K562 (cell line): ENCODE measurements at regions not wholly inside any gene's neighbourhood (a gene's known extent, or its start where the extent isn't known, plus 50 kb on each side); places are given as distances from the start of the nearest gene placed in this dataset.

Experiments
- ETS2 ChIP-seq: IDR thresholded peaks from 2 replicates; pipeline ENCODE4 v1.6.1; 2016; ENCODE audit warnings: borderline replicate concordance, missing genetic modification characterization, mild to moderate bottlenecking, moderate library complexity, missing compliant biosample characterization; ENCODE audit not compliant: poor library complexity, severe bottlenecking
- SRSF9 ChIP-seq: fragments of 200-400 bp; formaldehyde crosslinking; IDR thresholded peaks from 2 replicates; pipeline ENCODE4 v1.6.1; 2017; ENCODE audit warnings: low read depth, low read length, borderline replicate concordance
- STAT5B ChIP-seq: fragments of 250-450 bp; sonication (Bioruptor Pico); IDR thresholded peaks from 2 replicates; pipeline ENCODE4 v1.8.0; 2021; ENCODE audit warnings: mild to moderate bottlenecking, inconsistent platforms
- ZNF175 ChIP-seq: fragments of 200-800 bp; sonication (Bioruptor generic); IDR thresholded peaks from 2 replicates; pipeline ENCODE4 v1.6.1; 2016; ENCODE audit warnings: low read depth, mild to moderate bottlenecking, missing genetic modification characterization, missing compliant biosample characterization
- TF ChIP-seq, protein P1 (sequence below): sonication (generic); formaldehyde crosslinking; IDR thresholded peaks from 2 replicates; pipeline ENCODE4 v1.8.0; 2022; ENCODE audit warnings: missing genetic modification reagents, mild to moderate bottlenecking, moderate library complexity, borderline replicate concordance
- TF ChIP-seq, protein P2 (sequence below): fragments of 250-450 bp; sonication (Bioruptor Pico); IDR thresholded peaks from 2 replicates; pipeline ENCODE4 v1.8.0; 2022; ENCODE audit warnings: moderate library complexity, mild to moderate bottlenecking, inconsistent platforms
- TF ChIP-seq, protein P3 (sequence below): fragments of 250-450 bp; sonication (Bioruptor Pico); IDR thresholded peaks from 2 replicates; pipeline ENCODE4 v1.5.0; 2021
- TF ChIP-seq, protein P4 (sequence below): fragments of 450-650 bp; formaldehyde crosslinking; IDR thresholded peaks from 2 replicates; pipeline ENCODE4 v1.4.0; 2022; ENCODE audit warnings: missing genetic modification characterization
- TF ChIP-seq, protein P5 (sequence below): fragments of 450-650 bp; IDR thresholded peaks from 2 replicates; pipeline ENCODE4 v1.6.1; 2016; ENCODE audit warnings: mild to moderate bottlenecking, moderate library complexity

DNA sequence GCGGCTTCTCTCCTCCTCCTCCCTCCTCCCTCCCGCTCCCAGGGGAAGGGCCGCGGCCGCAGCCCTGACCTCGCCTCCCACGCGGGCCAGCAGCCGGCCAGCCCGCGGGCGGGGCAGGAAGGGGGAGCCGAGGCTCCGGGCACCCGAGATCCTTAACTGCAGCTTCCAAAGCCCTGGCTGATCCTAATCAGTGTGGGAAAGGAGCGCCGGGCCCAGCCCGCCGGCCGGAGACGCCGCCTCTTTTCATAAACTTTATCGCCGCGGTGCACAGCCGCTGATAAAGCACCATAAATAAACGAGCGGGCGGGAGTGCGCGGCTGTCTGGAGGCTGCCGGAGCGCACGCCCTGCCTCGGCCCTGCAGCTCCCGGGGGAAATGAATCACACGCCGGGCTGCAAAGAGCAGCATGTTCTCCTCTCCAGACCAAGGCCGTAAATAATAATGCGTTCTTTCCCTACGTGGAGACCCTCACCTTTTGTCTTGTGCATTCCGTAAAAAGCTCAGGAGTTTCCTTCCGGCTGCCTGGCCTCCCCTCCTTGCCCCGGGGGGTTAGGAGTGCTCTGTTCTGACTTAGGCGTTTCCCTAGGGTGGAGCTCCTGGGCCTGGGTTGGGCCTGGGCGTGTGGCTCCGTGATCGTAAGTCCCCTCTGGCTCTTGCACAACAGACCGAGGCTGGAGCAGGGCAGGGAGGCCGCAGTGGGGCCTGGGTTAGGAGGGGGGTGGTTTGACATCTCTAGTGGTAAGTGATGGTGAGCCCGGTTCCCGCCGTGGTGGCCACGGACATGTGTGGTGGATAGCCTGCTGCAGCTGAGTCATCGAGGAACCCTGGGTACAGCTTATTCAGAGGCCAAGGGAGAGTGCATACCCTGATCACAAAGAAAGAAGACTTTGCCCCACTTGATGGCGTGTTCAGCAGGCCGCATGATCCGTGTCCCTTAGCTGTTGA lies 132.6 kb upstream of the HES1 start (continued):
- TF ChIP-seq, protein P1, sequence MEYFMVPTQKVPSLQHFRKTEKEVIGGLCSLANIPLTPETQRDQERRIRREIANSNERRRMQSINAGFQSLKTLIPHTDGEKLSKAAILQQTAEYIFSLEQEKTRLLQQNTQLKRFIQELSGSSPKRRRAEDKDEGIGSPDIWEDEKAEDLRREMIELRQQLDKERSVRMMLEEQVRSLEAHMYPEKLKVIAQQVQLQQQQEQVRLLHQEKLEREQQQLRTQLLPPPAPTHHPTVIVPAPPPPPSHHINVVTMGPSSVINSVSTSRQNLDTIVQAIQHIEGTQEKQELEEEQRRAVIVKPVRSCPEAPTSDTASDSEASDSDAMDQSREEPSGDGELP: peak; percentile 88
- TF ChIP-seq, protein P2, sequence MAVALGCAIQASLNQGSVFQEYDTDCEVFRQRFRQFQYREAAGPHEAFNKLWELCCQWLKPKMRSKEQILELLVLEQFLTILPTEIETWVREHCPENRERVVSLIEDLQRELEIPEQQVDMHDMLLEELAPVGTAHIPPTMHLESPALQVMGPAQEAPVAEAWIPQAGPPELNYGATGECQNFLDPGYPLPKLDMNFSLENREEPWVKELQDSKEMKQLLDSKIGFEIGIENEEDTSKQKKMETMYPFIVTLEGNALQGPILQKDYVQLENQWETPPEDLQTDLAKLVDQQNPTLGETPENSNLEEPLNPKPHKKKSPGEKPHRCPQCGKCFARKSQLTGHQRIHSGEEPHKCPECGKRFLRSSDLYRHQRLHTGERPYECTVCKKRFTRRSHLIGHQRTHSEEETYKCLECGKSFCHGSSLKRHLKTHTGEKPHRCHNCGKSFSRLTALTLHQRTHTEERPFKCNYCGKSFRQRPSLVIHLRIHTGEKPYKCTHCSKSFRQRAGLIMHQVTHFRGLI (CRISPR knock-in tag): no peak
- no peak for TF ChIP-seq SRSF9
- TF ChIP-seq, protein P3, sequence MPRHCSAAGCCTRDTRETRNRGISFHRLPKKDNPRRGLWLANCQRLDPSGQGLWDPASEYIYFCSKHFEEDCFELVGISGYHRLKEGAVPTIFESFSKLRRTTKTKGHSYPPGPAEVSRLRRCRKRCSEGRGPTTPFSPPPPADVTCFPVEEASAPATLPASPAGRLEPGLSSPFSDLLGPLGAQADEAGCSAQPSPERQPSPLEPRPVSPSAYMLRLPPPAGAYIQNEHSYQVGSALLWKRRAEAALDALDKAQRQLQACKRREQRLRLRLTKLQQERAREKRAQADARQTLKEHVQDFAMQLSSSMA (CRISPR knock-in tag): no peak
- peak; percentile 38; the same call in 1 of the 2 replicates for TF ChIP-seq ZNF175 (CRISPR knock-in tag)
- TF ChIP-seq ETS2: no peak
- TF ChIP-seq STAT5B: no peak
- TF ChIP-seq, protein P4, sequence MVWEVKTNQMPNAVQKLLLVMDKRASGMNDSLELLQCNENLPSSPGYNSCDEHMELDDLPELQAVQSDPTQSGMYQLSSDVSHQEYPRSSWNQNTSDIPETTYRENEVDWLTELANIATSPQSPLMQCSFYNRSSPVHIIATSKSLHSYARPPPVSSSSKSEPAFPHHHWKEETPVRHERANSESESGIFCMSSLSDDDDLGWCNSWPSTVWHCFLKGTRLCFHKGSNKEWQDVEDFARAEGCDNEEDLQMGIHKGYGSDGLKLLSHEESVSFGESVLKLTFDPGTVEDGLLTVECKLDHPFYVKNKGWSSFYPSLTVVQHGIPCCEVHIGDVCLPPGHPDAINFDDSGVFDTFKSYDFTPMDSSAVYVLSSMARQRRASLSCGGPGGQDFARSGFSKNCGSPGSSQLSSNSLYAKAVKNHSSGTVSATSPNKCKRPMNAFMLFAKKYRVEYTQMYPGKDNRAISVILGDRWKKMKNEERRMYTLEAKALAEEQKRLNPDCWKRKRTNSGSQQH (CRISPR knock-in tag): no peak
- TF ChIP-seq, protein P5, sequence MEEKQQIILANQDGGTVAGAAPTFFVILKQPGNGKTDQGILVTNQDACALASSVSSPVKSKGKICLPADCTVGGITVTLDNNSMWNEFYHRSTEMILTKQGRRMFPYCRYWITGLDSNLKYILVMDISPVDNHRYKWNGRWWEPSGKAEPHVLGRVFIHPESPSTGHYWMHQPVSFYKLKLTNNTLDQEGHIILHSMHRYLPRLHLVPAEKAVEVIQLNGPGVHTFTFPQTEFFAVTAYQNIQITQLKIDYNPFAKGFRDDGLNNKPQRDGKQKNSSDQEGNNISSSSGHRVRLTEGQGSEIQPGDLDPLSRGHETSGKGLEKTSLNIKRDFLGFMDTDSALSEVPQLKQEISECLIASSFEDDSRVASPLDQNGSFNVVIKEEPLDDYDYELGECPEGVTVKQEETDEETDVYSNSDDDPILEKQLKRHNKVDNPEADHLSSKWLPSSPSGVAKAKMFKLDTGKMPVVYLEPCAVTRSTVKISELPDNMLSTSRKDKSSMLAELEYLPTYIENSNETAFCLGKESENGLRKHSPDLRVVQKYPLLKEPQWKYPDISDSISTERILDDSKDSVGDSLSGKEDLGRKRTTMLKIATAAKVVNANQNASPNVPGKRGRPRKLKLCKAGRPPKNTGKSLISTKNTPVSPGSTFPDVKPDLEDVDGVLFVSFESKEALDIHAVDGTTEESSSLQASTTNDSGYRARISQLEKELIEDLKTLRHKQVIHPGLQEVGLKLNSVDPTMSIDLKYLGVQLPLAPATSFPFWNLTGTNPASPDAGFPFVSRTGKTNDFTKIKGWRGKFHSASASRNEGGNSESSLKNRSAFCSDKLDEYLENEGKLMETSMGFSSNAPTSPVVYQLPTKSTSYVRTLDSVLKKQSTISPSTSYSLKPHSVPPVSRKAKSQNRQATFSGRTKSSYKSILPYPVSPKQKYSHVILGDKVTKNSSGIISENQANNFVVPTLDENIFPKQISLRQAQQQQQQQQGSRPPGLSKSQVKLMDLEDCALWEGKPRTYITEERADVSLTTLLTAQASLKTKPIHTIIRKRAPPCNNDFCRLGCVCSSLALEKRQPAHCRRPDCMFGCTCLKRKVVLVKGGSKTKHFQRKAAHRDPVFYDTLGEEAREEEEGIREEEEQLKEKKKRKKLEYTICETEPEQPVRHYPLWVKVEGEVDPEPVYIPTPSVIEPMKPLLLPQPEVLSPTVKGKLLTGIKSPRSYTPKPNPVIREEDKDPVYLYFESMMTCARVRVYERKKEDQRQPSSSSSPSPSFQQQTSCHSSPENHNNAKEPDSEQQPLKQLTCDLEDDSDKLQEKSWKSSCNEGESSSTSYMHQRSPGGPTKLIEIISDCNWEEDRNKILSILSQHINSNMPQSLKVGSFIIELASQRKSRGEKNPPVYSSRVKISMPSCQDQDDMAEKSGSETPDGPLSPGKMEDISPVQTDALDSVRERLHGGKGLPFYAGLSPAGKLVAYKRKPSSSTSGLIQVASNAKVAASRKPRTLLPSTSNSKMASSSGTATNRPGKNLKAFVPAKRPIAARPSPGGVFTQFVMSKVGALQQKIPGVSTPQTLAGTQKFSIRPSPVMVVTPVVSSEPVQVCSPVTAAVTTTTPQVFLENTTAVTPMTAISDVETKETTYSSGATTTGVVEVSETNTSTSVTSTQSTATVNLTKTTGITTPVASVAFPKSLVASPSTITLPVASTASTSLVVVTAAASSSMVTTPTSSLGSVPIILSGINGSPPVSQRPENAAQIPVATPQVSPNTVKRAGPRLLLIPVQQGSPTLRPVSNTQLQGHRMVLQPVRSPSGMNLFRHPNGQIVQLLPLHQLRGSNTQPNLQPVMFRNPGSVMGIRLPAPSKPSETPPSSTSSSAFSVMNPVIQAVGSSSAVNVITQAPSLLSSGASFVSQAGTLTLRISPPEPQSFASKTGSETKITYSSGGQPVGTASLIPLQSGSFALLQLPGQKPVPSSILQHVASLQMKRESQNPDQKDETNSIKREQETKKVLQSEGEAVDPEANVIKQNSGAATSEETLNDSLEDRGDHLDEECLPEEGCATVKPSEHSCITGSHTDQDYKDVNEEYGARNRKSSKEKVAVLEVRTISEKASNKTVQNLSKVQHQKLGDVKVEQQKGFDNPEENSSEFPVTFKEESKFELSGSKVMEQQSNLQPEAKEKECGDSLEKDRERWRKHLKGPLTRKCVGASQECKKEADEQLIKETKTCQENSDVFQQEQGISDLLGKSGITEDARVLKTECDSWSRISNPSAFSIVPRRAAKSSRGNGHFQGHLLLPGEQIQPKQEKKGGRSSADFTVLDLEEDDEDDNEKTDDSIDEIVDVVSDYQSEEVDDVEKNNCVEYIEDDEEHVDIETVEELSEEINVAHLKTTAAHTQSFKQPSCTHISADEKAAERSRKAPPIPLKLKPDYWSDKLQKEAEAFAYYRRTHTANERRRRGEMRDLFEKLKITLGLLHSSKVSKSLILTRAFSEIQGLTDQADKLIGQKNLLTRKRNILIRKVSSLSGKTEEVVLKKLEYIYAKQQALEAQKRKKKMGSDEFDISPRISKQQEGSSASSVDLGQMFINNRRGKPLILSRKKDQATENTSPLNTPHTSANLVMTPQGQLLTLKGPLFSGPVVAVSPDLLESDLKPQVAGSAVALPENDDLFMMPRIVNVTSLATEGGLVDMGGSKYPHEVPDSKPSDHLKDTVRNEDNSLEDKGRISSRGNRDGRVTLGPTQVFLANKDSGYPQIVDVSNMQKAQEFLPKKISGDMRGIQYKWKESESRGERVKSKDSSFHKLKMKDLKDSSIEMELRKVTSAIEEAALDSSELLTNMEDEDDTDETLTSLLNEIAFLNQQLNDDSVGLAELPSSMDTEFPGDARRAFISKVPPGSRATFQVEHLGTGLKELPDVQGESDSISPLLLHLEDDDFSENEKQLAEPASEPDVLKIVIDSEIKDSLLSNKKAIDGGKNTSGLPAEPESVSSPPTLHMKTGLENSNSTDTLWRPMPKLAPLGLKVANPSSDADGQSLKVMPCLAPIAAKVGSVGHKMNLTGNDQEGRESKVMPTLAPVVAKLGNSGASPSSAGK: peak; percentile 84
